Right ventricle myocardium inferior (tissue), 1 donor: ENCODE measurements at regions not wholly inside any gene's neighbourhood (a gene's known extent, or its start where the extent isn't known, plus 50 kb on each side); places are given as distances from the start of the nearest gene placed in this dataset.
"Not testable (repeated sequence)": the region's sequence is repeated elsewhere in the genome, so short reads cannot be mapped to it uniquely, and the experiment has no call there.

Experiments used
- ATAC-seq: fragments of 200-7000 bp; cut with Tn5 transposase; one replicate; pipeline ENCODE4 v1.9.1; 2020; ENCODE audit warnings: mild to moderate bottlenecking, moderate library complexity
- DNase-seq: peaks from one replicate; pipeline ENCODE4 v3.0.0; 2021; ENCODE audit errors: missing footprints
- intact Hi-C: fragments of 100-400 bp; cut with DNase I; formaldehyde crosslinking; loops from one replicate; pipeline ENCODE4 v1.11.0; 2022
- donor health status: DM: no; HTN: yes; CAD: no; lungs with severe emphysema.

GRCh38 chr19:34620134-34620533, 56.8 kb downstream of the SCGB2B2 start:
- DNase-seq, ATAC-seq, intact Hi-C loops: not testable (repeated sequence)

GRCh38 chr19:34618410-34618809, 58.5 kb downstream of the SCGB2B2 start:
- intact Hi-C loops = no loop called here
- ATAC-seq (no peak), DNase-seq (no peak)

GRCh38 chr19:34617996-34618395, 59.0 kb downstream of the SCGB2B2 start:
- ATAC-seq, DNase-seq, intact Hi-C loops: not testable (repeated sequence)

GRCh38 chr19:34603003-34603402, 74.0 kb downstream of the SCGB2B2 start:
- ATAC-seq (no peak), DNase-seq (no peak)
- intact Hi-C loops = no loop called here

GRCh38 chr19:34601071-34601470, 75.9 kb downstream of the SCGB2B2 start:
- ATAC-seq = no peak
- DNase-seq = no peak
- intact Hi-C loops = no loop called here

- intact Hi-C loops = no loop called here
- DNase-seq (no peak), ATAC-seq (no peak)
Observed at GRCh38 chr19:34600366-34600765, 76.6 kb downstream of the SCGB2B2 start.

- intact Hi-C loops = no loop called here
- ATAC-seq (peak; percentile 13), DNase-seq (no peak)
Observed at GRCh38 chr19:34598217-34599155, 78.5 kb downstream of the SCGB2B2 start.

GRCh38 chr19:34597596-34597995, 79.4 kb downstream of the SCGB2B2 start:
- intact Hi-C loops = no loop called here
- ATAC-seq = no peak
- no peak for DNase-seq

DNA sequence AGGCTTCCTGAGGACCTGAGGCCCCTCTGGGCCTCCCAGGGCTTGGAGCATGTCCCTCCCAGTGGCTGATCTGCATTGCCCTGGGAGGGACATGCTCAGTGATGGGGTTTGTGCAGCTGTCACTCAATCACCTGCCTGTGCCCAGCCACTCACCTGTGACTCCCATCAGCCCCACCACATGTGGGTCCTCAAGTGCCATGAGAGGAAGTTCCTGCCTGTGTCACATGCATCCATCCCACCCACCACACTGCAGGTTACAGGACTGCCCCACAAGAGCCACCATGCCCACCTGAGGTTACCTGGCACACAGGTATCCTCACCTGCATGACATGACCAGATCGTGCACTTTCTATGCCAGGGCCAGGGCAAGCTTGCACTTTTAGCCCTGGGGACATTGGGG, 80.0 kb downstream of the SCGB2B2 start:
- ATAC-seq (no peak), DNase-seq (no peak)
- intact Hi-C loops = no loop called here

DNA sequence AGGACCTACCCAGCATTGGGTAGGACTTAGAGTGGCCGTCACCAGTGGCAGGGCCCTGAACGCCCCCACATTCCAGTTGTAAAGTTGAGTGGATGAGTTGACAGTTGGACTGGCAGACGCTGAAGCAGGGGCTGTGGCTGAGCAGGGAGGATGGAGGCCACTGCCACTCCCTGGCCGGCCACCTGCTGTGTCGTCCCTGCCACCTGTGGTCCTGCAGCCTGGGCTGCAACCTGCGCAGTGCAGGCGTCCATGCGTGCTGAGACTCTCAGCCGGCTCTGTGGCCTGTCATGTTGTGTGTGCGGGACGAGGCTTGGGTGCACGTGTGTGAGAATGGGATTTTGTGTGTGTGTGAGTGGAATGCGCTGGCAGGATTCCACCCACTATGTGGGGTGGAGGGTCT, 80.8 kb downstream of the SCGB2B2 start:
- DNase-seq (no peak), ATAC-seq (no peak)
- intact Hi-C loops = no loop called here

DNA sequence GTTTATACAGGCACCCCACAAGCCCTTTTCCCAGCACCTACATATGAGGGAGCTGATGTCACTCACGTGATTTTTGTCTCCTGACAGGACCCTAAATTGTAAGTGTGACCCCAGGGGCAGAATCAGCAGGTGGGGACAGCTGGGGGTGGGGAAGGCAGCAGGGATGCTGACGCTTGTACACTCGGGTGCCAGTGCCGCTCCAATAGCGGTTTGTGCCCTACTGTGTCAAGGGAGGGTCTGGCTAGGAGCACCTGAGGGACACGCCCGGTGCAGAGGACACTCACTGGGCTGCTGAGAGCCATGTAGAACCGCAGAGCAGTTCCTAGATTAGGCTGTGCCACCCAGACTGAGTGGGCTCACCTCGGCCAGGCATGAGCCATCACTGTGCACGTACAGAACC, 81.3 kb downstream of the SCGB2B2 start:
- no peak for ATAC-seq

DNA sequence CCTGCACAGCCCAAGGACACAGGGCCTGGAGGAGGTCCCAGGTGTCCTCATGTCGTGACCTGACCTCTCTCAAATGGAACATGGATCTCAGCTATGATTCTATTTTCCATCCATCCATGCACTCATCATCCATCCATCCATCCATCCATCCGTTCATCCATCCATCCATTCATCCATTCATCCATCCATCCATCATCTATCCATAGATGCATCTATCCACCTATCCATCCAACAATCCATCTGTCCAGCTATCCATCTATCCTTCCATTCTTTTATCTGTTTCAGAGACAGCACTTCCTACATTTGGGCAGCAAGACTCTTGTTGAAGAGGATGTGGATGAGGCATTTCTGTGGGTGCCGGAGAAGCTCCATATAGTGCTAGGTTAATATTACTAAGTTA, 86.7 kb downstream of the SCGB2B2 start:
- intact Hi-C loops = no loop called here
- no peak for DNase-seq
- no peak for ATAC-seq

More for the DNA sequence above, 81.3 kb downstream of the SCGB2B2 start:
- intact Hi-C loops = no loop called here
- DNase-seq = no peak

DNA sequence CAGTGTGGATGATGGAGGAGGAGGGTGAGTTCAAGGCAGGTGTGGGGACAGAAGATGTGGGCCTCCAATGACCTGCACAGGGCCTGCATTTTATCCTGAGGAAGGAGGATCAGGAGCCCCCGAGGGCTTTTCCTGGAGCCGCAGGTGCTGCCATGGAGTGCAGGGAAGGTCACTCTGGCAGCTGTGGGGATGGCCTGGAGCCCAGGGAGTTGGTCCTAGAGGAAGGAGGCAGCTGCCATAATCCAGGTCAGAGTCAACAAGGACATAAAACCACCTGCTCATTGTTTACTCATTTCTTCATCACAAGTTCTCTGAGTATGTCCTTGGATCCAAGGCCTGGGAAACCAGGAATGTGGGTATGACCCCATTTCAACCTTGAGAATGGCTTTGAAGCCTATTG, 87.2 kb downstream of the SCGB2B2 start:
- ATAC-seq (no peak), DNase-seq (no peak)
- intact Hi-C loops = no loop called here

GRCh38 chr19:34588846-34589245, 88.1 kb downstream of the SCGB2B2 start:
- intact Hi-C loops = no loop called here
- no peak for ATAC-seq
- DNase-seq = no peak

DNA sequence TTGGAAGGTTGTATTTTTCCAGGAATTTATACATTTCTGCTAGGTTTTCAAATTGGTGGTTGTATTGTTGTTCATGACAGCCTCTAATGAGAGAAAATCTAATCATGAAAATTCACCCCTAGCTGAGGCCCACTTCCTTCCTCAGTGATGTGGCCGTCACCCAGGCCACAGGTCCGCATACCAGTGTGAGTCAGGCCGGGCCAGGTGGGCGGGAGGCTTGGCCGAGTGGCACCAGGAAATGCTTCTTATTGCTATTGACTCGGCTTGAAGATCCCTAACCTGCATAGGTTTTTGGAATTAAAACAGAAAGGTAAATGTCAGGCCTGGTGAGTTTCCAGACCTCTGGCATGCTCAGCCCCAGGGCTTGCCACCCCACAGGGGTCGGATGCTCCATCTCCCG, 88.7 kb downstream of the SCGB2B2 start:
- no peak for DNase-seq
- intact Hi-C loops = no loop called here
- no peak for ATAC-seq

DNA sequence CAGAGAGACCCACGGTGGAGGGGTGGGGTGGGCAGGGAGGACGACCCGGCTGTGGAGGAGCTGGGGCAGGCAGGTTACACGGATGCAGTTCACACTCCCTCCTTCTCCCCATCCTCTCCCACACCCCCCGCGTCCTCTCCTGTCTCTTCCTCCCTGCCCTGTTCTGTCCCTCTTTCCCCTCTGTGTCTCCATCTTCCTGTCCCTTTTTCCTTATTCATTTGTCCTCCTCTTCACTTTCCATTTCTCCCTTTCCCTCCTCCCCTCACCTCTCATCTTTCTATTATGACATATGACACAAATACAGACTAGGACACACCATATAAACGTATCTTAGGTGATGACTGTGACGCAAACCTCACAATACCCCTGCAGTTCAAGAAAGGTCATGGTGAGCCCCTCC, 96.6 kb downstream of the SCGB2B2 start:
- no peak for ATAC-seq
- DNase-seq = no peak
- intact Hi-C loops = no loop called here

GRCh38 chr19:34580055-34580336, 97.0 kb downstream of the SCGB2B2 start:
- ATAC-seq (no peak), DNase-seq (no peak)
- intact Hi-C loops = no loop called here

- ATAC-seq = no peak
- DNase-seq = no peak
- intact Hi-C loops = no loop called here
Observed at GRCh38 chr19:34579281-34580054, 97.5 kb downstream of the SCGB2B2 start.

DNA sequence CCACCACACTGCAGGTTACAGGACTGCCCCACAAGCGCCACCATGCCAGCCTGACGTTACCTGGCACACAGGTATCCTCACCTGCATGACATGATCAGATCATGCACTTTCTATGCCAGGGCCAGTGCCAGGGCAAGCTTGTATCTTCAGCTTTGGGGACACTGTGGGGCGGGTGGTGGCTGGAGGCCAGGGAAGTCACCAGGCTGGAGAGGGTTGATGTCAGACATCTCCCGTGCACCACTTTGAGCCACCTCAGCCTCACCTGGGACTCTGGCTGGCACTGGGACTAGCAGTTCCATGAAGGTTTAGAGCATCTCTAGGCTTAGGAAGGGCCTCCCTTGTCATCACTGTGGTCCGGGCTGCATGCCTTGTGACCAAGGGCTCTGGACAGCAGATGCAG, 97.2 kb downstream of the WTIP start:
- ATAC-seq (no peak), DNase-seq (no peak)
- intact Hi-C loops = no loop called here

- ATAC-seq (no peak), DNase-seq (no peak)
Observed at GRCh38 chr19:34578173-34578572, 96.6 kb downstream of the WTIP start.

More at GRCh38 chr19:34578173-34578572, 96.6 kb downstream of the WTIP start:
- intact Hi-C loops = no loop called here
